Vagina (tissue), 2 donors: ENCODE measurements at regions not wholly inside any gene's neighbourhood (a gene's known extent, or its start where the extent isn't known, plus 50 kb on each side); places are given as distances from the start of the nearest gene placed in this dataset.

Experiments
- DNase-seq, 2 donors: peaks; one replicate each; pipeline ENCODE4 v3.0.0-alpha.2; 2017; ENCODE audit errors: extremely low spot score in 2 of 2
- H3K27ac ChIP-seq: fragments of 200-600 bp; sonication (generic); one replicate; pipeline ENCODE4 v1.5.1; 2019
- H3K27me3 ChIP-seq: fragments of 200-600 bp; sonication (generic); one replicate; pipeline ENCODE4 v1.5.1; 2019
- H3K36me3 ChIP-seq, 2 donors: fragments of 200-600 bp; sonication (generic); one replicate each; pipeline ENCODE4 v1.5.1; 2017 to 2019
- H3K4me1 ChIP-seq: fragments of 200-600 bp; sonication (generic); one replicate; pipeline ENCODE4 v1.5.1; 2019
- H3K4me3 ChIP-seq, 2 donors: fragments of 200-600 bp; sonication (generic); 1 replicate in 1 of 2; 2 replicates in 1 of 2; pipeline ENCODE4 v1.5.1; 2016 to 2019
- H3K9me3 ChIP-seq: fragments of 200-600 bp; sonication (generic); one replicate; pipeline ENCODE4 v1.5.1; 2019
- POLR2A ChIP-seq, 2 donors: fragments of 450-650 bp; IDR thresholded peaks; one replicate each; pipeline ENCODE4 v1.6.1; 2017; ENCODE audit warnings: antibody characterized with exemption in 2 of 2, mild to moderate bottlenecking in 2 of 2, moderate library complexity in 2 of 2
- POLR2AphosphoS5 ChIP-seq, 2 donors: sonication (generic); formaldehyde crosslinking; IDR thresholded peaks; one replicate each; pipeline ENCODE4 v1.9.0; 2017; ENCODE audit warnings: antibody characterized with exemption in 2 of 2, mild to moderate bottlenecking in 2 of 2, low read depth in 1 of 2; ENCODE audit not compliant: insufficient read depth in 1 of 2
- intact Hi-C: fragments of 100-400 bp; cut with DNase I; formaldehyde crosslinking; loops from one replicate; pipeline ENCODE4 v1.15.1; 2023
- TF ChIP-seq, protein P1 (sequence below), 3 experiments: fragments of 450-650 bp in 2 of 3; fragments of 200-600 bp in 1 of 3; sonication (generic) in 1 of 3; IDR thresholded peaks; one replicate each; pipeline ENCODE4 v1.5.1; 2017 to 2019; ENCODE audit warnings: antibody characterized with exemption in 3 of 3, mild to moderate bottlenecking in 2 of 3, moderate library complexity in 2 of 3

- no peak overlapping the region for H3K27ac ChIP-seq
- no peaks in the 10 kb centered on the region for H3K4me1 ChIP-seq
- H3K4me3 ChIP-seq = no peak overlapping the region
- H3K27me3 ChIP-seq = no peaks in the 10 kb centered on the region
- no peaks in the 10 kb centered on the region for H3K9me3 ChIP-seq
- DNase-seq = no peak
- no peaks in the 10 kb centered on the region for H3K36me3 ChIP-seq
- TF ChIP-seq, protein P1, sequence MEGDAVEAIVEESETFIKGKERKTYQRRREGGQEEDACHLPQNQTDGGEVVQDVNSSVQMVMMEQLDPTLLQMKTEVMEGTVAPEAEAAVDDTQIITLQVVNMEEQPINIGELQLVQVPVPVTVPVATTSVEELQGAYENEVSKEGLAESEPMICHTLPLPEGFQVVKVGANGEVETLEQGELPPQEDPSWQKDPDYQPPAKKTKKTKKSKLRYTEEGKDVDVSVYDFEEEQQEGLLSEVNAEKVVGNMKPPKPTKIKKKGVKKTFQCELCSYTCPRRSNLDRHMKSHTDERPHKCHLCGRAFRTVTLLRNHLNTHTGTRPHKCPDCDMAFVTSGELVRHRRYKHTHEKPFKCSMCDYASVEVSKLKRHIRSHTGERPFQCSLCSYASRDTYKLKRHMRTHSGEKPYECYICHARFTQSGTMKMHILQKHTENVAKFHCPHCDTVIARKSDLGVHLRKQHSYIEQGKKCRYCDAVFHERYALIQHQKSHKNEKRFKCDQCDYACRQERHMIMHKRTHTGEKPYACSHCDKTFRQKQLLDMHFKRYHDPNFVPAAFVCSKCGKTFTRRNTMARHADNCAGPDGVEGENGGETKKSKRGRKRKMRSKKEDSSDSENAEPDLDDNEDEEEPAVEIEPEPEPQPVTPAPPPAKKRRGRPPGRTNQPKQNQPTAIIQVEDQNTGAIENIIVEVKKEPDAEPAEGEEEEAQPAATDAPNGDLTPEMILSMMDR (IDR thresholded peaks at IDR 0.05) = no peak
- no peak for TF ChIP-seq POLR2A (IDR thresholded peaks at IDR 0.05)
- no peak for TF ChIP-seq POLR2AphosphoS5 (IDR thresholded peaks at IDR 0.05; ENCODE audit: insufficient read depth in 1 of 2, low read depth in 1 of 2)
- intact Hi-C loops = no loop called here
These were observed 311.4 kb upstream of the UBE2E3 start for GRCh38 chr2:180669016-180669415.

- Histone ChIP-seq H3K4me3 (no peak overlapping the region), H3K27me3 (no peaks in the 10 kb centered on the region), H3K36me3 (no peaks in the 10 kb centered on the region), H3K4me1 (peaks cover 18% of the 10 kb centered on the region), H3K27ac (no peak overlapping the region), H3K9me3 (no peaks in the 10 kb centered on the region)
- TF ChIP-seq, protein P1 (IDR thresholded peaks at IDR 0.05) = no peak
- TF ChIP-seq POLR2AphosphoS5 (IDR thresholded peaks at IDR 0.05; ENCODE audit: insufficient read depth in 1 of 2, low read depth in 1 of 2) = no peak
- no peak for TF ChIP-seq POLR2A (IDR thresholded peaks at IDR 0.05)
- DNase-seq = no peak
- intact Hi-C loops = no loop called here
These were observed 315.9 kb upstream of the UBE2E3 start for GRCh38 chr2:180664507-180664906.

DNA sequence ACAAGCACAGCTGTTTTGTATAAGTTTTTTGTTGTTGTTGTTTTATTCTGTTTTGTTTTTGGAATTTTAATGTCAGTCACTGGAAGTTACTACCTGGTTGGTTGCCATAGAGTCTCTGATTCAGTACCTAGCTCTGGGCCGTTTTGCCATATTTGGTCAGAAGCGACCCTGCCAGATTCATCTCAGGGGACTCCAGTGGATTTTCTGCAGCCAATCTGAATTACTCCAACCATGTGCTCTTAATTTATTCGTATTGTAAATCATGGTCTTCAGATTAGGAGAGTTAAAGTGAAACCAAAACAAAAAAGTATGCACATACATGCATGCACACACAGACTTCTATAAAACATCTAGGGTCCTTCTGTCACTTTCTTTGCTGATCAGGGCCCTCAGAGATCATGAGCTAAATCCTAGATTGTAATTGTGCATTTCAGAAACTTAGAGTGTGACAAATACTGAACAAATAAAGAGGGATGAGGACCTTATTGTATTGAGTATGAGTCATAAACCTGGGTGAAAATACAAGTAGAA, 317.4 kb upstream of the UBE2E3 start:
- intact Hi-C loops = no loop called here
- no peak overlapping the region for H3K4me3 ChIP-seq
- H3K4me1 ChIP-seq = peaks cover 18% of the 10 kb centered on the region
- H3K9me3 ChIP-seq = no peaks in the 10 kb centered on the region
- no peak overlapping the region for H3K27ac ChIP-seq
- H3K27me3 ChIP-seq = no peaks in the 10 kb centered on the region
- DNase-seq = no peak
- TF ChIP-seq, protein P1 (IDR thresholded peaks at IDR 0.05) = no peak
- TF ChIP-seq POLR2AphosphoS5 (IDR thresholded peaks at IDR 0.05; ENCODE audit: insufficient read depth in 1 of 2, low read depth in 1 of 2) (no peak), POLR2A (IDR thresholded peaks at IDR 0.05) (no peak)
- H3K36me3 ChIP-seq = no peaks in the 10 kb centered on the region

DNA sequence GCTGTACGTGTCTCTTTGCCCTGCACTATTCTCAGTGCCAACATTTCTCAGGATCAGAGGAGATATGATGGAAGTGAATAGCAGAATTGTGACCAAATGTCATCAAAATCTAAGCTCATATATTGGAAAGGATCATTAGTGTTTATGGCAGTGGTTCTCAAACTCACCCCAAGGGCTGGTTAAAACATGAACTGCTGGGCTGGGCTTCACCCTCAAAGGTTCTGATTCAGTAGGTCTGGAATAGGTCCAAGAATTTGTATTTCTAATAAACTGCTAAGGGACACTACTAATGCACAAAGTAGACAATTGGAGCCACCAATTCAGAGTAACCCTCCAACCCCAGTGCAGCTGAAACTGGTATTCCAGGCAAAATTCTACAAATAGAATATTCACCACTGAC, 317.9 kb upstream of the UBE2E3 start:
- intact Hi-C loops = no loop called here
- no peaks in the 10 kb centered on the region for H3K36me3 ChIP-seq
- no peaks in the 10 kb centered on the region for H3K27me3 ChIP-seq
- H3K27ac ChIP-seq = no peak overlapping the region
- no peaks in the 10 kb centered on the region for H3K9me3 ChIP-seq
- peaks cover 18% of the 10 kb centered on the region for H3K4me1 ChIP-seq
- no peak for DNase-seq
- no peak overlapping the region for H3K4me3 ChIP-seq
- TF ChIP-seq POLR2AphosphoS5 (IDR thresholded peaks at IDR 0.05; ENCODE audit: insufficient read depth in 1 of 2, low read depth in 1 of 2) (no peak), POLR2A (IDR thresholded peaks at IDR 0.05) (no peak)
- TF ChIP-seq, protein P1 (IDR thresholded peaks at IDR 0.05) = no peak

DNA sequence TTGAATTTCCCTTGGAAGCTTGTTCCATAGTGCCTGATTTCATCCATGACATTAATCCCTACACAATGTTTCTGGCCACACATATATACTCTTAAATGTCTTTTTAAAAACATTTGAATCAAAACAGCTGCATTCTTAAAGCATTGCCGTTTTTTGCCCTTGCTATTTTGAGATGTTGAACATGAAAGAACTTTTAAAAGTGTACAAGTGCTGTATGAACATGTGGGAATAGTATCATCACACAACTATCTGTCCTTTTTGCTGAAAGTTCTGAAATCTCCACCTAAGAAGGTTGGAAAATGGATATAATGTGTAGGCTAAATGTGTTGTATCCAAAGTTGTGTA, 318.7 kb upstream of the UBE2E3 start:
- no peaks in the 10 kb centered on the region for H3K9me3 ChIP-seq
- no peaks in the 10 kb centered on the region for H3K27me3 ChIP-seq
- H3K27ac ChIP-seq = no peak overlapping the region
- intact Hi-C loops = no loop called here
- no peak for DNase-seq
- H3K4me3 ChIP-seq = no peak overlapping the region
- TF ChIP-seq, protein P1 (IDR thresholded peaks at IDR 0.05) = no peak
- TF ChIP-seq POLR2A (IDR thresholded peaks at IDR 0.05) (no peak), POLR2AphosphoS5 (IDR thresholded peaks at IDR 0.05; ENCODE audit: insufficient read depth in 1 of 2, low read depth in 1 of 2) (no peak)
- H3K4me1 ChIP-seq = peaks cover 18% of the 10 kb centered on the region
- H3K36me3 ChIP-seq = no peaks in the 10 kb centered on the region
